ENCODE measurements at regions not wholly inside any gene's neighbourhood (a gene's known extent, or its start where the extent isn't known, plus 50 kb on each side); places are given as distances from the start of the nearest gene placed in this dataset.

DNA sequence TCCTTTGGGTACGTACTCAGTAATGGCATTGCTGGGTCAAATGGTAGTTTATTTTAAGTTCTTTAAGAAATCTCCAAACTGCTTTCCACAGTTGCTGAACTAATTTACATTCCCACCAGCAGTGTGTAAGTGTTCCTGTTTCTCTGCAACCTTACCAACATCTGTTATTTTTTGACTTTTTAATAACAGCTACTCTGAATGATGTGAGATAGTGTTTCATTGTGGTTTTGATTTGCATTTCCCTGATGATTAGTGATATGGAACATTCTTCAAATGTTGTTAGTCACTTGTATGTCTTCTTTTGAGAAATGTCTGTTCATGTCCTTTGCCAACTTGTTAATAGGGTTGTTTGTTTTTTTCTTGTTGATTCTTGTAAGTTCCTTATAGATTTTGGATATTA lies 558.9 kb downstream of the SH2D4B start:
- 7% methylated on average over 1 of the region's 1 CpG for WGBS (ENCODE audit: low lambda C conversion rate)
- in situ Hi-C loops (cut with HindIII; ENCODE audit: extremely low pct_ligation_motif_present, low pct_unique_long_range_greater_than_20kb): no loop called here
- DNase-seq (ENCODE audit: low spot score) (no peak), ATAC-seq (no peak), FAIRE-seq (no peak)
- CTCF ChIA-PET (ENCODE audit: low intra/inter-chr PET ratio, low total read pairs): no interaction called here
- Histone ChIP-seq H3K36me3 (replicated peaks in 1 of 2; ENCODE audit: control insufficient read depth in 1 of 2, insufficient read depth in 2 of 2, low read length in 2 of 2) (no peaks in the 10 kb centered on the region), H3K4me1 (ENCODE audit: insufficient read depth, low read length) (no peaks in the 10 kb centered on the region), H3K9me3 (ENCODE audit: low read length) (peaks cover 7% of the 10 kb centered on the region), H4K20me1 (ENCODE audit: insufficient read depth, low read length) (no peaks in the 10 kb centered on the region), H3K4me2 (ENCODE audit: low read depth, low read length) (no peak overlapping the region), H3K4me3 (replicated peaks in 1 of 3; ENCODE audit: insufficient read depth in 1 of 3, low read depth in 2 of 3, low read length in 3 of 3) (no peak overlapping the region), H3K27ac (ENCODE audit: extremely low read length, insufficient read depth, low read length) (no peak overlapping the region), H3K27me3 (ENCODE audit: control insufficient read depth in 1 of 2, insufficient read depth in 2 of 2, low read length in 2 of 2) (no peaks in the 10 kb centered on the region), H3K79me2 (ENCODE audit: insufficient read depth, low read length) (no peaks in the 10 kb centered on the region), H2AFZ (ENCODE audit: low read length) (no peak overlapping the region), H3K9ac (ENCODE audit: insufficient read depth, low read depth, low read length) (no peak overlapping the region)
- intact Hi-C loops (cut with micrococcal nuclease; ENCODE audit: unreplicated experiment): no loop called here
- POLR2A ChIA-PET: no interaction called here
- BruUV-seq (replicated peaks): no TSS peak
- TF ChIP-seq HOXA9 (CRISPR knock-in tag; IDR thresholded peaks at IDR 0.05; ENCODE audit: borderline replicate concordance) (no peak), PHF5A (CRISPR knock-in tag; IDR thresholded peaks at IDR 0.05; ENCODE audit: low read depth, unreplicated experiment) (no peak), ZFP62 (CRISPR knock-in tag; IDR thresholded peaks at IDR 0.05) (no peak), ZNF274 (CRISPR knock-in tag; IDR thresholded peaks at IDR 0.05) (no peak), NFE2L1 (CRISPR knock-in tag; IDR thresholded peaks at IDR 0.05; ENCODE audit: borderline replicate concordance) (no peak), ELF1 (CRISPR knock-in tag; IDR thresholded peaks at IDR 0.05) (no peak)
- TF ChIP-seq, protein P1, sequence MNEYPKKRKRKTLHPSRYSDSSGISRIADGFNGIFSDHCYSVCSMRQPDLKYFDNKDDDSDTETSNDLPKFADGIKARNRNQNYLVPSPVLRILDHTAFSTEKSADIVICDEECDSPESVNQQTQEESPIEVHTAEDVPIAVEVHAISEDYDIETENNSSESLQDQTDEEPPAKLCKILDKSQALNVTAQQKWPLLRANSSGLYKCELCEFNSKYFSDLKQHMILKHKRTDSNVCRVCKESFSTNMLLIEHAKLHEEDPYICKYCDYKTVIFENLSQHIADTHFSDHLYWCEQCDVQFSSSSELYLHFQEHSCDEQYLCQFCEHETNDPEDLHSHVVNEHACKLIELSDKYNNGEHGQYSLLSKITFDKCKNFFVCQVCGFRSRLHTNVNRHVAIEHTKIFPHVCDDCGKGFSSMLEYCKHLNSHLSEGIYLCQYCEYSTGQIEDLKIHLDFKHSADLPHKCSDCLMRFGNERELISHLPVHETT (CRISPR knock-in tag; conservative IDR thresholded peaks at IDR 0.05): no peak
- TF ChIP-seq, protein P2, sequence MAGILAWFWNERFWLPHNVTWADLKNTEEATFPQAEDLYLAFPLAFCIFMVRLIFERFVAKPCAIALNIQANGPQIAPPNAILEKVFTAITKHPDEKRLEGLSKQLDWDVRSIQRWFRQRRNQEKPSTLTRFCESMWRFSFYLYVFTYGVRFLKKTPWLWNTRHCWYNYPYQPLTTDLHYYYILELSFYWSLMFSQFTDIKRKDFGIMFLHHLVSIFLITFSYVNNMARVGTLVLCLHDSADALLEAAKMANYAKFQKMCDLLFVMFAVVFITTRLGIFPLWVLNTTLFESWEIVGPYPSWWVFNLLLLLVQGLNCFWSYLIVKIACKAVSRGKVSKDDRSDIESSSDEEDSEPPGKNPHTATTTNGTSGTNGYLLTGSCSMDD (CRISPR knock-in tag; IDR thresholded peaks at IDR 0.05): no peak

DNA sequence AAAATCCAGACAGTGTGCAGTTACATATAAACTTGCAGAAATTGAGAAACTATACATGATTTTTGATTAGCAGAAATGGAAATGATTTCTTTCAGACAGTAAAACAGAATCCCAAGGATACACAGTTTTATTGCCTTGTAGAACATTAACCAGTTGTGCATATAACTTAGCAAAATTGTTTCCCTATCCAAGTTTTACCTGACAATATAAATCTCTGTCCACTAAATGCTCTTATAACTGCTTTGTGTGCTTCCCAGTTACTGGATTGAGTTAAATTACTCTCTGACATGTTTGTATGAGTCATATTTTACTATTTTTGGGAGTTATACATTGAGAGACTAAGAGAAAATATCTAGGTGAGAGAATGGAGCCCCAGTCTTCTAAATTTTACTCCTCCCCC lies 563.4 kb downstream of the SH2D4B start:
- Histone ChIP-seq H2AFZ (ENCODE audit: low read length) (no peak overlapping the region), H3K4me1 (ENCODE audit: insufficient read depth, low read length) (no peaks in the 10 kb centered on the region), H3K27me3 (ENCODE audit: control insufficient read depth in 1 of 2, insufficient read depth in 2 of 2, low read length in 2 of 2) (no peaks in the 10 kb centered on the region), H3K4me3 (replicated peaks in 1 of 3; ENCODE audit: insufficient read depth in 1 of 3, low read depth in 2 of 3, low read length in 3 of 3) (no peak overlapping the region), H3K79me2 (ENCODE audit: insufficient read depth, low read length) (no peaks in the 10 kb centered on the region), H3K4me2 (ENCODE audit: low read depth, low read length) (no peak overlapping the region), H3K36me3 (replicated peaks in 1 of 2; ENCODE audit: control insufficient read depth in 1 of 2, insufficient read depth in 2 of 2, low read length in 2 of 2) (no peaks in the 10 kb centered on the region), H4K20me1 (ENCODE audit: insufficient read depth, low read length) (no peaks in the 10 kb centered on the region), H3K9me3 (ENCODE audit: low read length) (no peaks in the 10 kb centered on the region; the same call in none of the 2 replicates), H3K9ac (ENCODE audit: insufficient read depth, low read depth, low read length) (no peak overlapping the region), H3K27ac (ENCODE audit: extremely low read length, insufficient read depth, low read length) (no peak overlapping the region)
- DNase-seq (ENCODE audit: low spot score) (no peak), FAIRE-seq (no peak), ATAC-seq (no peak)
- ChIA-PET POLR2A (no interaction called here), CTCF (ENCODE audit: low intra/inter-chr PET ratio, low total read pairs) (no interaction called here)
- BruUV-seq (replicated peaks): no TSS peak
- in situ Hi-C loops (cut with HindIII; ENCODE audit: extremely low pct_ligation_motif_present, low pct_unique_long_range_greater_than_20kb): no loop called here
- intact Hi-C loops (cut with micrococcal nuclease; ENCODE audit: unreplicated experiment): no loop called here
- TF ChIP-seq ZSCAN20 (CRISPR knock-in tag; IDR thresholded peaks at IDR 0.05; ENCODE audit: borderline replicate concordance): no peak
- TF ChIP-seq ZNF746 (CRISPR knock-in tag; IDR thresholded peaks at IDR 0.05): no peak
- TF ChIP-seq REPIN1 (CRISPR knock-in tag; IDR thresholded peaks at IDR 0.05; ENCODE audit: borderline replicate concordance, low read depth): no peak

All from HepG2 (cell line).